SK-N-SH treated with all-trans-retinoic acid at 6 μM for 48 hours (cell line): ENCODE measurements at regions not wholly inside any gene's neighbourhood (a gene's known extent, or its start where the extent isn't known, plus 50 kb on each side); places are given as distances from the start of the nearest gene placed in this dataset.

Source experiments
- CREB5 ChIP-seq: fragments of 250-450 bp; sonication (Bioruptor Pico); IDR thresholded peaks from 2 replicates; pipeline ENCODE4 v1.5.1; 2020; ENCODE audit warnings: low read depth, mild to moderate bottlenecking, moderate library complexity
- CSDC2 ChIP-seq: fragments of 250-450 bp; sonication (Bioruptor Pico); IDR thresholded peaks from 2 replicates; pipeline ENCODE4 v1.5.0; 2020; ENCODE audit warnings: mild to moderate bottlenecking, moderate library complexity
- GLIS3 ChIP-seq: fragments of 250-450 bp; sonication (Bioruptor Pico); IDR thresholded peaks from 2 replicates; pipeline ENCODE4 v1.5.0; 2020; ENCODE audit warnings: mild to moderate bottlenecking, moderate library complexity
- TCF4 ChIP-seq: fragments of 250-450 bp; sonication (Bioruptor Pico); IDR thresholded peaks from 2 replicates; pipeline ENCODE4 v1.8.0; 2021; ENCODE audit warnings: mild to moderate bottlenecking, moderate library complexity, borderline replicate concordance
- ZC3H10 ChIP-seq: fragments of 250-450 bp; sonication (Bioruptor Pico); IDR thresholded peaks from 2 replicates; pipeline ENCODE4 v1.5.1; 2021; ENCODE audit warnings: mild to moderate bottlenecking, moderate library complexity
- ZFP3 ChIP-seq: fragments of 250-450 bp; sonication (Bioruptor Pico); IDR thresholded peaks from 2 replicates; pipeline ENCODE4 v1.5.0; 2020; ENCODE audit warnings: mild to moderate bottlenecking, moderate library complexity
- ZFP30 ChIP-seq: fragments of 450-650 bp; formaldehyde crosslinking; IDR thresholded peaks from 2 replicates; pipeline ENCODE4 v1.5.0; 2022; ENCODE audit warnings: mild to moderate bottlenecking, moderate library complexity
- ZNF70 ChIP-seq: fragments of 450-650 bp; formaldehyde crosslinking; IDR thresholded peaks from 2 replicates; pipeline ENCODE4 v1.5.0; 2020; ENCODE audit warnings: mild to moderate bottlenecking, moderate library complexity
- TF ChIP-seq, protein P1 (sequence below): fragments of 250-450 bp; sonication (Bioruptor Pico); IDR thresholded peaks from 2 replicates; pipeline ENCODE4 v1.5.0; 2020; ENCODE audit warnings: mild to moderate bottlenecking, moderate library complexity
- TF ChIP-seq, protein P2 (sequence below): fragments of 250-450 bp; sonication (Bioruptor Pico); IDR thresholded peaks from 2 replicates; pipeline ENCODE4 v1.8.0; 2020; ENCODE audit warnings: mild to moderate bottlenecking, moderate library complexity, borderline replicate concordance

GRCh38 chr3:59444676-59445075 lies 394.9 kb upstream of the CFAP20DC start:
- TF ChIP-seq, protein P1, sequence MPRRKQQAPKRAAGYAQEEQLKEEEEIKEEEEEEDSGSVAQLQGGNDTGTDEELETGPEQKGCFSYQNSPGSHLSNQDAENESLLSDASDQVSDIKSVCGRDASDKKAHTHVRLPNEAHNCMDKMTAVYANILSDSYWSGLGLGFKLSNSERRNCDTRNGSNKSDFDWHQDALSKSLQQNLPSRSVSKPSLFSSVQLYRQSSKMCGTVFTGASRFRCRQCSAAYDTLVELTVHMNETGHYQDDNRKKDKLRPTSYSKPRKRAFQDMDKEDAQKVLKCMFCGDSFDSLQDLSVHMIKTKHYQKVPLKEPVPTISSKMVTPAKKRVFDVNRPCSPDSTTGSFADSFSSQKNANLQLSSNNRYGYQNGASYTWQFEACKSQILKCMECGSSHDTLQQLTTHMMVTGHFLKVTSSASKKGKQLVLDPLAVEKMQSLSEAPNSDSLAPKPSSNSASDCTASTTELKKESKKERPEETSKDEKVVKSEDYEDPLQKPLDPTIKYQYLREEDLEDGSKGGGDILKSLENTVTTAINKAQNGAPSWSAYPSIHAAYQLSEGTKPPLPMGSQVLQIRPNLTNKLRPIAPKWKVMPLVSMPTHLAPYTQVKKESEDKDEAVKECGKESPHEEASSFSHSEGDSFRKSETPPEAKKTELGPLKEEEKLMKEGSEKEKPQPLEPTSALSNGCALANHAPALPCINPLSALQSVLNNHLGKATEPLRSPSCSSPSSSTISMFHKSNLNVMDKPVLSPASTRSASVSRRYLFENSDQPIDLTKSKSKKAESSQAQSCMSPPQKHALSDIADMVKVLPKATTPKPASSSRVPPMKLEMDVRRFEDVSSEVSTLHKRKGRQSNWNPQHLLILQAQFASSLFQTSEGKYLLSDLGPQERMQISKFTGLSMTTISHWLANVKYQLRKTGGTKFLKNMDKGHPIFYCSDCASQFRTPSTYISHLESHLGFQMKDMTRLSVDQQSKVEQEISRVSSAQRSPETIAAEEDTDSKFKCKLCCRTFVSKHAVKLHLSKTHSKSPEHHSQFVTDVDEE: no peak
- TF ChIP-seq ZFP30 (CRISPR knock-in tag) (no peak), TCF4 (CRISPR knock-in tag) (no peak), CREB5 (no peak), CSDC2 (CRISPR knock-in tag) (no peak), GLIS3 (CRISPR knock-in tag) (no peak), ZC3H10 (CRISPR knock-in tag) (no peak), ZNF70 (no peak), ZFP3 (CRISPR knock-in tag) (no peak)
- TF ChIP-seq, protein P2, sequence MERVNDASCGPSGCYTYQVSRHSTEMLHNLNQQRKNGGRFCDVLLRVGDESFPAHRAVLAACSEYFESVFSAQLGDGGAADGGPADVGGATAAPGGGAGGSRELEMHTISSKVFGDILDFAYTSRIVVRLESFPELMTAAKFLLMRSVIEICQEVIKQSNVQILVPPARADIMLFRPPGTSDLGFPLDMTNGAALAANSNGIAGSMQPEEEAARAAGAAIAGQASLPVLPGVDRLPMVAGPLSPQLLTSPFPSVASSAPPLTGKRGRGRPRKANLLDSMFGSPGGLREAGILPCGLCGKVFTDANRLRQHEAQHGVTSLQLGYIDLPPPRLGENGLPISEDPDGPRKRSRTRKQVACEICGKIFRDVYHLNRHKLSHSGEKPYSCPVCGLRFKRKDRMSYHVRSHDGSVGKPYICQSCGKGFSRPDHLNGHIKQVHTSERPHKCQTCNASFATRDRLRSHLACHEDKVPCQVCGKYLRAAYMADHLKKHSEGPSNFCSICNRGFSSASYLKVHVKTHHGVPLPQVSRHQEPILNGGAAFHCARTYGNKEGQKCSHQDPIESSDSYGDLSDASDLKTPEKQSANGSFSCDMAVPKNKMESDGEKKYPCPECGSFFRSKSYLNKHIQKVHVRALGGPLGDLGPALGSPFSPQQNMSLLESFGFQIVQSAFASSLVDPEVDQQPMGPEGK (CRISPR knock-in tag): no peak
